HepG2 (cell line): ENCODE measurements at regions not wholly inside any gene's neighbourhood (a gene's known extent, or its start where the extent isn't known, plus 50 kb on each side); places are given as distances from the start of the nearest gene placed in this dataset.

Experiments used
- ATAC-seq: fragments of 200-7000 bp; cut with Tn5 transposase; 3 replicates; pipeline ENCODE4 v1.9.1; 2020; ENCODE audit warnings: mild to moderate bottlenecking, moderate library complexity
- BruUV-seq: library from RNA; stranded (reverse); fragments of 400-500 nt; replicated peaks from 2 replicates; lab custom pipeline; 2021; lab: Mats Ljungman, UMichigan
- CTCF ChIA-PET: fragments of 300-600 bp; formaldehyde crosslinking; extraction: SDS; loops from one replicate; lab custom pipeline; 2021; ENCODE audit warnings: low total read pairs, inconsistent platforms, low intra/inter-chr PET ratio; lab: Yijun Ruan, JAX
- POLR2A ChIA-PET: fragments of 350-600 bp; sonication (Branson Sonifier 250); formaldehyde crosslinking; loops from one replicate; lab custom pipeline; 2020; ENCODE audit warnings: antibody characterized with exemption, inconsistent platforms; lab: Yijun Ruan, JAX
- DNase-seq: peaks from one replicate; pipeline ENCODE4 v3.0.0-alpha.2; 2015; ENCODE audit warnings: low spot score
- FAIRE-seq: peaks from 3 replicates; lab custom pipeline; 2011; peaks lifted over from hg19 to GRCh38; lab: Jason Lieb, UNC
- H2AFZ ChIP-seq: one replicate; pipeline ENCODE4 v1.6.1; 2011; ENCODE audit warnings: low read length, inconsistent platforms
- H3K27ac ChIP-seq: fragments of 300-600 bp; 3 replicates; pipeline ENCODE4 v1.8.0; 2011; ENCODE audit warnings: mixed run types, mild to moderate bottlenecking, mixed read lengths, low read length, inconsistent platforms; ENCODE audit not compliant: insufficient read depth; ENCODE audit errors: extremely low read length
- H3K27me3 ChIP-seq, 2 experiments: fragments of 200-600 bp in 1 of 2; 2 replicates in 1 of 2; 3 replicates in 1 of 2; pipeline versions ENCODE4 v1.6.0 to v1.8.0; 2011; ENCODE audit warnings: low read length in 2 of 2, mild to moderate bottlenecking in 2 of 2, moderate library complexity in 2 of 2, inconsistent platforms in 1 of 2; ENCODE audit not compliant: insufficient read depth in 2 of 2, control insufficient read depth in 1 of 2
- H3K36me3 ChIP-seq, 2 experiments: fragments of 200-600 bp in 1 of 2; replicated peaks in 1 of 2; 2 replicates in 1 of 2; 3 replicates in 1 of 2; pipeline versions ENCODE4 v1.5.1 to v1.8.0; 2011; ENCODE audit warnings: low read length in 2 of 2, inconsistent platforms in 1 of 2; ENCODE audit not compliant: insufficient read depth in 2 of 2, control insufficient read depth in 1 of 2
- H3K4me1 ChIP-seq: 2 replicates; pipeline ENCODE4 v1.5.1; 2012; ENCODE audit warnings: low read length, inconsistent platforms; ENCODE audit not compliant: insufficient read depth
- H3K4me2 ChIP-seq: 2 replicates; pipeline ENCODE4 v1.6.0; 2011; ENCODE audit warnings: low read depth, low read length, inconsistent platforms
- H3K4me3 ChIP-seq, 3 experiments: fragments of 200-600 bp in 1 of 3; sonication (generic), shearing (Covaris generic) in 1 of 3; replicated peaks in 1 of 3; 2 replicates each; pipeline ENCODE4 v1.5.1; 2011 to 2016; ENCODE audit warnings: low read length in 3 of 3, inconsistent platforms in 2 of 3, low read depth in 2 of 3, mild to moderate bottlenecking in 2 of 3, control low read depth in 1 of 3, mixed read lengths in 1 of 3; ENCODE audit not compliant: insufficient read depth in 1 of 3
- H3K79me2 ChIP-seq: one replicate; pipeline ENCODE4 v1.6.1; 2011; ENCODE audit warnings: low read length, inconsistent platforms; ENCODE audit not compliant: insufficient read depth
- H3K9ac ChIP-seq: 2 replicates; pipeline ENCODE4 v1.6.0; 2011; ENCODE audit warnings: mild to moderate bottlenecking, low read depth, low read length, inconsistent platforms; ENCODE audit not compliant: insufficient read depth
- H3K9me3 ChIP-seq: 2 replicates; pipeline ENCODE4 v1.5.1; 2012; ENCODE audit warnings: mild to moderate bottlenecking, low read length
- H4K20me1 ChIP-seq: 2 replicates; pipeline ENCODE4 v1.6.0; 2011; ENCODE audit warnings: inconsistent platforms, mild to moderate bottlenecking, low read length, moderate library complexity; ENCODE audit not compliant: insufficient read depth
- CHD4 ChIP-seq: fragments of 200-600 bp; sonication (generic); IDR thresholded peaks from 2 replicates; pipeline ENCODE4 v1.7.0; 2017; ENCODE audit warnings: mild to moderate bottlenecking, low read length, borderline replicate concordance
- CSRNP2 ChIP-seq: sonication (generic); formaldehyde crosslinking; conservative IDR thresholded peaks from 2 replicates; pipeline ENCODE4 v1.8.0; 2022; ENCODE audit warnings: low read depth, missing genetic modification reagents
- DNMT3B ChIP-seq: conservative IDR thresholded peaks from 2 replicates; pipeline ENCODE4 v1.6.1; 2016; ENCODE audit warnings: missing biosample characterization, control low read depth
- ELF3 ChIP-seq: IDR thresholded peaks from 2 replicates; pipeline ENCODE4 v1.6.1; 2016; ENCODE audit warnings: missing genetic modification reagents, missing compliant biosample characterization
- FOSL1 ChIP-seq: sonication (generic); formaldehyde crosslinking; IDR thresholded peaks from 2 replicates; pipeline ENCODE4 v1.9.0; 2021; ENCODE audit warnings: missing genetic modification reagents, borderline replicate concordance
- HES4 ChIP-seq: sonication (generic); formaldehyde crosslinking; IDR thresholded peaks from 2 replicates; pipeline ENCODE4 v1.9.0; 2021; ENCODE audit warnings: mild to moderate bottlenecking, missing genetic modification reagents, borderline replicate concordance
- IRX3 ChIP-seq: sonication (generic); formaldehyde crosslinking; IDR thresholded peaks from 2 replicates; pipeline ENCODE4 v1.8.1; 2023; ENCODE audit warnings: mild to moderate bottlenecking, low read depth, missing genetic modification reagents, borderline replicate concordance
- MED1 ChIP-seq: sonication (generic); formaldehyde crosslinking; IDR thresholded peaks from 2 replicates; pipeline ENCODE4 v1.4.0; 2020; ENCODE audit warnings: missing genetic modification reagents
- SMARCC2 ChIP-seq: fragments of 450-650 bp; IDR thresholded peaks from 2 replicates; pipeline ENCODE4 v1.6.1; 2017; ENCODE audit warnings: antibody characterized with exemption, mild to moderate bottlenecking
- TBP ChIP-seq: sonication (generic); formaldehyde crosslinking; IDR thresholded peaks from 2 replicates; pipeline ENCODE4 v1.5.0; 2020; ENCODE audit warnings: missing genetic modification reagents
- TBX2 ChIP-seq: sonication (generic); formaldehyde crosslinking; IDR thresholded peaks from 2 replicates; pipeline ENCODE4 v1.5.0; 2020; ENCODE audit warnings: missing genetic modification reagents, mild to moderate bottlenecking, borderline replicate concordance
- TCF12 ChIP-seq, 2 experiments: fragments of 450-650 bp in 1 of 2; sonication (generic) in 1 of 2; formaldehyde crosslinking in 1 of 2; IDR thresholded peaks; 2 replicates each; pipeline versions ENCODE4 v1.6.1 to v1.8.0; 2017 to 2022; ENCODE audit warnings: antibody characterized with exemption in 1 of 2, mild to moderate bottlenecking in 1 of 2, missing genetic modification reagents in 1 of 2, moderate library complexity in 1 of 2
- ZNF510 ChIP-seq: sonication (generic); formaldehyde crosslinking; IDR thresholded peaks from 2 replicates; pipeline ENCODE4 v1.4.0; 2020; ENCODE audit warnings: low read depth, mild to moderate bottlenecking, missing genetic modification reagents
- ZNF577 ChIP-seq: sonication (generic); formaldehyde crosslinking; IDR thresholded peaks from 2 replicates; pipeline ENCODE4 v1.4.0; 2020; ENCODE audit warnings: mild to moderate bottlenecking, low read depth, missing genetic modification reagents, borderline replicate concordance
- ZNF670 ChIP-seq: sonication (generic); formaldehyde crosslinking; IDR thresholded peaks from 2 replicates; pipeline ENCODE4 v1.8.0; 2022; ENCODE audit warnings: mild to moderate bottlenecking, missing genetic modification reagents, borderline replicate concordance
- WGBS: methylation state at CpG from one replicate; pipeline ENCODE4 v1.1.6; 2017; ENCODE audit warnings: low lambda C conversion rate; 5-methylcytosine and 5-hydroxymethylcytosine counted together
- in situ Hi-C: cut with HindIII; loops from 2 replicates; pipeline ENCODE4 v1.10.0; 2017; ENCODE audit warnings: low pct_unique_long_range_greater_than_20kb; ENCODE audit not compliant: extremely low pct_ligation_motif_present
- intact Hi-C: fragments of 100-400 bp; cut with micrococcal nuclease; formaldehyde crosslinking; loops from one replicate; pipeline ENCODE4 v1.10.0; 2022; ENCODE audit not compliant: unreplicated experiment
- TF ChIP-seq, protein P1 (sequence below): IDR thresholded peaks from 2 replicates; pipeline ENCODE4 v1.6.1; 2016

DNA sequence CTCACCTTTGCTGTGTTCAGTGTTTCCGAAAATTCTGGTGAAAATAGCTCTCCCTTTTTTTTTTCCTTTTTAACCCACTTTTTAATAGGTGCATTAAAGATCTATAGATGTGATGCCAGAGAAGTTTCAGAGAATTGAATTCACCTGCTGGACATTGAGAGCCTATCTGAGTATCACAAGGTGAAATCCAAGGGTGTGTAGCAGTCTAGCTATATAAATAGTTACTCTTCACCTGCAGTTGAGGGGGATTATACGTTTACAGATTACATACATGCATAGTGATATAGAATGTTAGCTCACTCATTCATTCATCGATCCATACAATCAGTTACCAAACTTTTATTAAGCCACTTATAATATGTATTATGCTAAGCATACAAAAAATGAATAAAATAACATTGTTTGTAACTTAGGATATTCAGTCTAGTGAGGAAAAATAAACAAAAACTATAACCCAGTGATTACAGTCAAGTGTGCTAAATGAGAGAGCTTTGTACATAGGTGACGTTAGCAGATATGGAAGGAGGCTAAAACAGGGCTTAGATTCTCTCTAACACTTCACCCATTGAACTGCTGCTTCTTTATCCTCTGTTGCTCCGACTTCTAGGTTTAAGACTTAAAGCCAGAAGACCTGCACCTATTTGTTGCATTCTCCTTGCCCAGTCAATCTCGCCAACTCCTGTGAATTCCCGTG, 769.0 kb downstream of the STIM2 start:
- H3K9ac ChIP-seq, result no peak overlapping the region
- intact Hi-C loops, result no loop called here
- FAIRE-seq, result no peak

More for the DNA sequence above, 769.0 kb downstream of the STIM2 start:
- H3K4me3 ChIP-seq, result no peak overlapping the region
- 7% methylated on average over 7 of the region's 7 CpGs for WGBS
- ChIA-PET POLR2A (no interaction called here), CTCF (no interaction called here)
- no peak overlapping the region for H3K4me2 ChIP-seq
- H3K36me3 ChIP-seq, result no peaks in the 10 kb centered on the region
- no peak overlapping the region for H2AFZ ChIP-seq
- TF ChIP-seq MED1 (CRISPR knock-in tag) (no peak), ZNF510 (CRISPR knock-in tag) (no peak), IRX3 (CRISPR knock-in tag) (no peak), ELF3 (CRISPR knock-in tag) (no peak), HES4 (CRISPR knock-in tag) (no peak), DNMT3B (CRISPR knock-in tag) (no peak), ZNF577 (CRISPR knock-in tag) (no peak), CSRNP2 (no peak), TCF12 (IDR thresholded peaks at IDR 0.05) (no peak), TCF12 (CRISPR knock-in tag; IDR thresholded peaks at IDR 0.05) (no peak), ZNF670 (CRISPR knock-in tag) (no peak), SMARCC2 (no peak), TBX2 (CRISPR knock-in tag) (no peak), CHD4 (no peak), TBP (CRISPR knock-in tag) (no peak), FOSL1 (CRISPR knock-in tag) (no peak)
- TF ChIP-seq, protein P1, sequence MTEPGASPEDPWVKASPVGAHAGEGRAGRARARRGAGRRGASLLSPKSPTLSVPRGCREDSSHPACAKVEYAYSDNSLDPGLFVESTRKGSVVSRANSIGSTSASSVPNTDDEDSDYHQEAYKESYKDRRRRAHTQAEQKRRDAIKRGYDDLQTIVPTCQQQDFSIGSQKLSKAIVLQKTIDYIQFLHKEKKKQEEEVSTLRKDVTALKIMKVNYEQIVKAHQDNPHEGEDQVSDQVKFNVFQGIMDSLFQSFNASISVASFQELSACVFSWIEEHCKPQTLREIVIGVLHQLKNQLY, result no peak
- no peak overlapping the region for H3K27ac ChIP-seq
- no peaks in the 10 kb centered on the region for H3K27me3 ChIP-seq
- no peaks in the 10 kb centered on the region for H3K4me1 ChIP-seq
- DNase-seq (no peak), ATAC-seq (no peak)
- no TSS peak for BruUV-seq
- no peaks in the 10 kb centered on the region for H4K20me1 ChIP-seq
- in situ Hi-C loops, result no loop called here
- H3K79me2 ChIP-seq, result no peaks in the 10 kb centered on the region
- H3K9me3 ChIP-seq, result no peaks in the 10 kb centered on the region
